Renal cortex interstitium (tissue), 11 donors: ENCODE measurements at regions not wholly inside any gene's neighbourhood (a gene's known extent, or its start where the extent isn't known, plus 50 kb on each side); places are given as distances from the start of the nearest gene placed in this dataset.
A peak's percentile ranks its signal among the peaks of the same experiment; 100 is the strongest.

Experiments
- DNase-seq, 11 donors: peaks; one replicate each; pipeline ENCODE4 v3.0.0-alpha.2; 2013; ENCODE audit warnings: low read depth in 9 of 11, low spot score in 4 of 11; ENCODE audit errors: extremely low read depth in 1 of 11

- DNase-seq, result no peak
These were observed 185.4 kb upstream of the NCKAP5 start for GRCh38 chr2:133753665-133754064.

- peak in 8 of 11 donors; percentile 33 to 78 (median 62) for DNase-seq
These were observed 187.4 kb upstream of the NCKAP5 start for GRCh38 chr2:133755480-133756300.

- DNase-seq, result no peak
These were observed 188.6 kb upstream of the NCKAP5 start for GRCh38 chr2:133756833-133757232.

GRCh38 chr2:133760376-133760775 lies 192.1 kb upstream of the NCKAP5 start:
- no peak for DNase-seq

- DNase-seq, result no peak
These were observed 197.4 kb upstream of the NCKAP5 start for GRCh38 chr2:133765658-133766057.

- DNase-seq, result no peak
These were observed 198.0 kb upstream of the NCKAP5 start for GRCh38 chr2:133766164-133766832.

GRCh38 chr2:133768256-133768655 lies 200.0 kb upstream of the NCKAP5 start:
- DNase-seq, result no peak

- no peak for DNase-seq
These were observed 200.6 kb upstream of the NCKAP5 start for GRCh38 chr2:133768658-133769435.

GRCh38 chr2:133773854-133774653 lies 205.8 kb upstream of the NCKAP5 start:
- DNase-seq, result no peak

GRCh38 chr2:133774654-133775015 lies 206.4 kb upstream of the NCKAP5 start:
- no peak for DNase-seq

- no peak for DNase-seq
These were observed 208.8 kb upstream of the NCKAP5 start for GRCh38 chr2:133776936-133777573.

- no peak for DNase-seq
These were observed 209.3 kb upstream of the NCKAP5 start for GRCh38 chr2:133777574-133777960.

- DNase-seq, result peak; percentile 61 to 83 (median 72)
These were observed 212.1 kb upstream of the NCKAP5 start for GRCh38 chr2:133780099-133780996.

- DNase-seq, result no peak
These were observed 212.8 kb upstream of the NCKAP5 start for GRCh38 chr2:133780997-133781513.

GRCh38 chr2:133787207-133787606 lies 218.9 kb upstream of the NCKAP5 start:
- DNase-seq, result no peak

- no peak for DNase-seq
These were observed 219.4 kb upstream of the NCKAP5 start for GRCh38 chr2:133787651-133788050.

GRCh38 chr2:133788386-133788785 lies 220.1 kb upstream of the NCKAP5 start:
- no peak for DNase-seq
